HG03378 (cell line): ENCODE measurements at regions not wholly inside any gene's neighbourhood (a gene's known extent, or its start where the extent isn't known, plus 50 kb on each side); places are given as distances from the start of the nearest gene placed in this dataset.

Source experiments
- ATAC-seq: cut with Tn5 transposase; IDR thresholded peaks from one replicate; pipeline ENCODE4 v1.9.1; 2021; ENCODE audit warnings: mild to moderate bottlenecking, moderate library complexity; ENCODE audit not compliant: unreplicated experiment

- no peak for ATAC-seq
These were observed 166.9 kb downstream of the ANAPC1 start for GRCh38 chr2:111716905-111717775.
